ENCODE measurements at regions not wholly inside any gene's neighbourhood (a gene's known extent, or its start where the extent isn't known, plus 50 kb on each side); places are given as distances from the start of the nearest gene placed in this dataset.

DNA sequence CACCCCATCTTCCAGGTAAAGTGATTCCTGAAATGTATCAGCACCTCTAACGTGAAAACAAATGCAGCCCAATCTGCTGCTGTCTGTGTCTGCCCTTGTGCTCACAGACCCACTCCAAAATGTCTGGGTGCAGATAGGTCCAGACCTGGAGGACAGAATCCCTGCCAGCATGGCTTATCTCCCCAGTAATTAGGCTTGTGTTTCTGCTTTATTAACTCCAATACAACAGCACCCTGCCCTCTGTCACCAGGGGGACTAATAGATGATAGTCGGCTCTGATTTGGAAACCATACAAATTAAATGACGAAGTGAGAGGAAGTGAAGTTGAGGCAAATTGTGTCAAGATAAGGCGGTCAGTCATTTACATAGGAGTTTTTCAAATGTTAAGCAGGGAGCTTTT, 608.3 kb upstream of the SALL1 start:
- TF ChIP-seq, protein P1, sequence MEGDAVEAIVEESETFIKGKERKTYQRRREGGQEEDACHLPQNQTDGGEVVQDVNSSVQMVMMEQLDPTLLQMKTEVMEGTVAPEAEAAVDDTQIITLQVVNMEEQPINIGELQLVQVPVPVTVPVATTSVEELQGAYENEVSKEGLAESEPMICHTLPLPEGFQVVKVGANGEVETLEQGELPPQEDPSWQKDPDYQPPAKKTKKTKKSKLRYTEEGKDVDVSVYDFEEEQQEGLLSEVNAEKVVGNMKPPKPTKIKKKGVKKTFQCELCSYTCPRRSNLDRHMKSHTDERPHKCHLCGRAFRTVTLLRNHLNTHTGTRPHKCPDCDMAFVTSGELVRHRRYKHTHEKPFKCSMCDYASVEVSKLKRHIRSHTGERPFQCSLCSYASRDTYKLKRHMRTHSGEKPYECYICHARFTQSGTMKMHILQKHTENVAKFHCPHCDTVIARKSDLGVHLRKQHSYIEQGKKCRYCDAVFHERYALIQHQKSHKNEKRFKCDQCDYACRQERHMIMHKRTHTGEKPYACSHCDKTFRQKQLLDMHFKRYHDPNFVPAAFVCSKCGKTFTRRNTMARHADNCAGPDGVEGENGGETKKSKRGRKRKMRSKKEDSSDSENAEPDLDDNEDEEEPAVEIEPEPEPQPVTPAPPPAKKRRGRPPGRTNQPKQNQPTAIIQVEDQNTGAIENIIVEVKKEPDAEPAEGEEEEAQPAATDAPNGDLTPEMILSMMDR (IDR thresholded peaks at IDR 0.05; ENCODE audit: insufficient read depth, low read depth, low read length) = no peak
- DNase-seq (ENCODE audit: low read depth) = no peak

DNA sequence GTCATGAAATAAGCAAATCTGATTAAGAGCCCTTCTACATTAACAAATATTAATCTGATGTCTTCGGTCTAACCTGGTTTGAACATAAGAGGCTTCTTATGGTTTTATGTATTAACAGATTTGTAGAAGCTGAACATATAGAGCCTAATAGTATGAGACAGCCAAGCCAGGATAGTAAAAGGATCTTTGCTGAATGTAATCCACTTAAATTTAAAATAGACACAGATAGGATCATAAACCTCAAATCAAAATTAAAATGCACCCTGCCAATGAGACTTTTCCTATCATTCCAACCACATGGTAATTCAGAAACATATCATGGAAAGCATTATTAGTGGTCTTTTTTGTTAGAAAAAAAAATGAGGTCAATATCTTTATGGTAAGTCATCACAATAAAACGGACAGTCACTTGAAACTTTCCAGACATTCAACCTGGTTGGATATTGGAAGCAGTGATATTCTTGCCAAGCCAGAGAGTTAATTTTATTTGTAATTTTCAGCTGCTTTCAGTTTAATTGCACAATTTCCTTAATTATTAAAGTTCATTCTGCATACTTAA, 606.9 kb upstream of the SALL1 start:
- H3K4me3 ChIP-seq (ENCODE audit: low read depth, low read length) = no peak overlapping the region
- TF ChIP-seq, protein P1 (IDR thresholded peaks at IDR 0.05; ENCODE audit: insufficient read depth, low read depth, low read length) = no peak
- no peak for DNase-seq (ENCODE audit: low read depth)

More for the DNA sequence above, 608.3 kb upstream of the SALL1 start:
- no peak overlapping the region for H3K4me3 ChIP-seq (ENCODE audit: low read depth, low read length)

- no peak for DNase-seq (ENCODE audit: low read depth)
- TF ChIP-seq, protein P1 (IDR thresholded peaks at IDR 0.05; ENCODE audit: insufficient read depth, low read depth, low read length) = no peak
- no peak overlapping the region for H3K4me3 ChIP-seq (ENCODE audit: low read depth, low read length)
Measured at GRCh38 chr16:51757505-51757904, 606.4 kb upstream of the SALL1 start.

- DNase-seq (ENCODE audit: low read depth) = no peak
- no peak overlapping the region for H3K4me3 ChIP-seq (ENCODE audit: low read depth, low read length)
- TF ChIP-seq, protein P1 (IDR thresholded peaks at IDR 0.05; ENCODE audit: insufficient read depth, low read depth, low read length) = no peak
Measured at GRCh38 chr16:51757124-51757470, 606.0 kb upstream of the SALL1 start.

GRCh38 chr16:51756447-51757123, 605.5 kb upstream of the SALL1 start:
- no peak overlapping the region for H3K4me3 ChIP-seq (ENCODE audit: low read depth, low read length)
- TF ChIP-seq, protein P1 (IDR thresholded peaks at IDR 0.05; ENCODE audit: insufficient read depth, low read depth, low read length) = no peak
- no peak for DNase-seq (ENCODE audit: low read depth)

GRCh38 chr16:51755577-51756355, 604.7 kb upstream of the SALL1 start:
- no peak for DNase-seq (ENCODE audit: low read depth)
- no peak overlapping the region for H3K4me3 ChIP-seq (ENCODE audit: low read depth, low read length)
- TF ChIP-seq, protein P1 (IDR thresholded peaks at IDR 0.05; ENCODE audit: insufficient read depth, low read depth, low read length) = no peak
